Natural killer cell treated with Interleukin-12 subunit alpha and Interleukin-12 subunit beta and Interleukin-15 and Interleukin-18, amount 100 ng/mL, for 72 hours (primary cell): ENCODE measurements at regions not wholly inside any gene's neighbourhood (a gene's known extent, or its start where the extent isn't known, plus 50 kb on each side); places are given as distances from the start of the nearest gene placed in this dataset.
"Not testable (repeated sequence)": the region's sequence is repeated elsewhere in the genome, so short reads cannot be mapped to it uniquely, and the experiment has no call there.

ENCODE experiments used
- ATAC-seq, 2 donors: fragments of 150-1000 bp; cut with Tn5 transposase in 1 of 2; sonication (Bioruptor Pico), chemical (Tn5 transposase) in 1 of 2; 2 replicates each; pipeline ENCODE4 v1.10.0; 2021
- DNase-seq: peaks from one replicate; pipeline ENCODE4 v3.0.0; 2022; ENCODE audit warnings: low spot score
- H3K27ac Mint-ChIP-seq, 2 donors: 1 replicate in 1 of 2; 2 replicates in 1 of 2; pipeline ENCODE4 v1.8.0; 2022; ENCODE audit warnings: mixed read lengths in 2 of 2, mild to moderate bottlenecking in 1 of 2, moderate library complexity in 1 of 2
- H3K27me3 Mint-ChIP-seq, 2 donors: 1 replicate in 1 of 2; 2 replicates in 1 of 2; pipeline ENCODE4 v1.8.0; 2022; ENCODE audit warnings: mixed read lengths in 2 of 2
- H3K36me3 Mint-ChIP-seq: one replicate; pipeline ENCODE4 v1.8.0; 2022; ENCODE audit warnings: mixed read lengths
- H3K4me1 Mint-ChIP-seq, 2 donors: 1 replicate in 1 of 2; 2 replicates in 1 of 2; pipeline ENCODE4 v1.8.0; 2022; ENCODE audit warnings: low read depth in 2 of 2, mixed read lengths in 2 of 2, mild to moderate bottlenecking in 1 of 2
- H3K4me3 Mint-ChIP-seq: one replicate; pipeline ENCODE4 v1.8.0; 2022; ENCODE audit warnings: mixed read lengths
- H3K9me3 Mint-ChIP-seq: 2 replicates; pipeline ENCODE4 v1.8.0; 2022; ENCODE audit warnings: mixed read lengths

- H3K9me3 Mint-ChIP-seq, H3K4me3 Mint-ChIP-seq, H3K27ac Mint-ChIP-seq, DNase-seq, H3K27me3 Mint-ChIP-seq, ATAC-seq, H3K4me1 Mint-ChIP-seq, H3K36me3 Mint-ChIP-seq: not testable (repeated sequence)
Observed at GRCh38 chr2:91522877-91523276, 2831.4 kb downstream of the RPIA start.

- not testable (repeated sequence) for H3K27ac Mint-ChIP-seq, H3K36me3 Mint-ChIP-seq, H3K9me3 Mint-ChIP-seq, ATAC-seq, DNase-seq, H3K4me3 Mint-ChIP-seq, H3K27me3 Mint-ChIP-seq, H3K4me1 Mint-ChIP-seq
Observed at GRCh38 chr2:91523751-91524150, 2832.3 kb downstream of the RPIA start.

DNA sequence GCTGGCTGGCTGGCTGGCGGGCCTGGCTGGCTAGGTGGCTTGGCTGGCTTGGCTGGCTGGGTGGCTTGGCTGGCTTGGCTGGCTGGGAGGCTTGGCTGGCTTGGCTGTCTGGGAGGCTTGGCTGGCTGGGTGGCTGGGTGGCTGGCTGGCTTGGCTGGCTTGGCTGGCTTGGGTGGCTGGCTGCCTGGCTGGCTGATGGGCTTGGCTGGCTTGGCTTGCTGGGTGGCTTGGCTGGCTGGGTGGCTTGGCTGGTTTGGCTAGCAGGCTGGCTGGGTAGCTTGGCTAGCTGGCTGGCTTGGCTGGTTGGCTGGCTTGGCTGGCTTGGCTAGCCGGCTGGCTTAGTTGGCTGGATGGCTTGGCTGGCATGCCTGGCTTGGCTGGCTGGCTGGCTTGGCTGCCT lies 2834.1 kb downstream of the RPIA start:
- not testable (repeated sequence) for H3K27me3 Mint-ChIP-seq, H3K27ac Mint-ChIP-seq, H3K9me3 Mint-ChIP-seq, ATAC-seq, H3K4me3 Mint-ChIP-seq, H3K4me1 Mint-ChIP-seq, DNase-seq, H3K36me3 Mint-ChIP-seq

DNA sequence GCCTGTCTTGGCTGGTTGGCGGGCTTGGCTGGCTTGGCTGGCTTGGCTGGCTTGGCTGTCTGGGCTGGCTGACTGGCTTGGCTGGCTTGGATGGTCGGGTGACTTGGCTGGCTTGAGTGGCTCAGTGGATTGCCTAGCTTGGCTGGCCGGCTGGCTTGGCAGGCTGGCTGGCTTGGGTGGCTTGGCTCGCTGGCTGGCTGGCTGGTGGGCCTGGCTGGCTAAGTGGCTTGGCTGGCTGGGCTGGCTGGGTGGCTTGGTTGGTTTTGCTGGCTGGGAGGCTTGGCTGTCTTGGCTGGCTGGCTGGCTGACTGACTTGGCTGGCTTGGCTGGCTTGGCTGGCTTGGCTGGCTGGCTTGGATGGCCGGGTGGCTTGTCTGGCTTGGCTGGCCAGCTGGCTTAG lies 2834.6 kb downstream of the RPIA start:
- H3K4me3 Mint-ChIP-seq, H3K27ac Mint-ChIP-seq, H3K4me1 Mint-ChIP-seq, ATAC-seq, H3K36me3 Mint-ChIP-seq, H3K9me3 Mint-ChIP-seq, H3K27me3 Mint-ChIP-seq: not testable (repeated sequence)
- peak; percentile 60 for DNase-seq

GRCh38 chr2:91527056-91527455 lies 2835.6 kb downstream of the RPIA start:
- not testable (repeated sequence) for H3K36me3 Mint-ChIP-seq, H3K27ac Mint-ChIP-seq, H3K27me3 Mint-ChIP-seq, ATAC-seq, H3K9me3 Mint-ChIP-seq, H3K4me1 Mint-ChIP-seq, H3K4me3 Mint-ChIP-seq
- DNase-seq: peak; percentile 54

GRCh38 chr2:91527491-91528031 lies 2836.1 kb downstream of the RPIA start:
- H3K36me3 Mint-ChIP-seq, H3K27ac Mint-ChIP-seq, H3K9me3 Mint-ChIP-seq, H3K4me3 Mint-ChIP-seq, ATAC-seq, H3K4me1 Mint-ChIP-seq, H3K27me3 Mint-ChIP-seq: not testable (repeated sequence)
- DNase-seq: peak; percentile 61

GRCh38 chr2:91528361-91528760 lies 2836.9 kb downstream of the RPIA start:
- not testable (repeated sequence) for H3K4me1 Mint-ChIP-seq, DNase-seq, H3K9me3 Mint-ChIP-seq, H3K27ac Mint-ChIP-seq, H3K4me3 Mint-ChIP-seq, ATAC-seq, H3K36me3 Mint-ChIP-seq, H3K27me3 Mint-ChIP-seq

DNA sequence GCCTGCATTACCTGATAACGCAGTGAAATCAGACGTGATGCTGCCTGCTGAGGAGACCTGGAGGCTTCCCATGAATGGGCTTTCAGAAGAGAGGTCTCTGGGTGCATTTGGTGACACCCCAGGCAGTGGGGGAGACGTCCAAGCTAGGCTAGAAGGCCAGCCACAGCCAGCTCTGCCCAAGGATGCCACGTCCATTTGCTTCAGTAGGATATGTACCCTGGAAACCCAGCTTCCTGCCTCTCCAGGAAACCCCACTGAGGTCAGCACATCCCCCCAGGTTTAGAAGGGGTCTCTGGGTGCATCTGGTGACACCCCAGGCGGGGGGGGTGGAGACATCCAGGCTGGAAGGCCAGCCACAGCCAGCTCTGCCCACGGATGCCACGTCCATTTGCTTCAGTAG lies 2844.6 kb downstream of the RPIA start:
- H3K9me3 Mint-ChIP-seq, H3K27me3 Mint-ChIP-seq, H3K4me3 Mint-ChIP-seq, ATAC-seq, H3K4me1 Mint-ChIP-seq, H3K27ac Mint-ChIP-seq, DNase-seq, H3K36me3 Mint-ChIP-seq: not testable (repeated sequence)

DNA sequence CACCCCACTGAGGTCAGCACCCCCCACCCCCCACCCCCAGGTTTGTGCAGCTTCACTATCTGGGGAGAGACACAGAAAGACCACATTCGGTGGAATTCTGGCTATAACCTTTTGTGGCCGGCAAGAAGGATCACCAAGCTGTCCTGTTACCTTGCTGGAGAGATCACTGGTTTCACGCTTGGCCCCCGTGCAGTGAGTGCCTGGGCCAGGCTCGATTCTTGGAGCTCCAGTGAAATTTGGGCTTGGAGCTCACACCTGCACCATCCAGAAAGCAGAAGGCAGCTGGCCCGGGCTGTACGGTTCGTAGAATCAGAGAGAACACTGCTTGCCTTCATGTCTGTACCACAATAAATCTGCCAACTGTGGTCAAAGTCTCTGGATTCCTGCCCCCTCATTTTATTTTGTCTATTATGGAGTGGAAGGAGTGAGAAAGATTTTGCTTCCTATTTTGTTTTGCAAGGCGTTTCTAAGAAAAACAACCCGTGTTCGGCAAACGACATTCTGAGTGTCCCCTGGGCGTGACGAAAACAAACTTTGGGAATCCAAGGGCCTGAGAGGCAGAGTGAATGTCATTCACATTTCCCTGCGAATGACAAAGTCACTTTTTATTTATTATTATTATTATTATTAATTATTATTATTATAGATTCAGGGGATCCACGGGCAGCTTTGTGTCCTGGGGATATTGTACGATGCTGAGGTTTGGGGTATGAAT lies 2845.2 kb downstream of the RPIA start:
- not testable (repeated sequence) for H3K4me3 Mint-ChIP-seq, H3K36me3 Mint-ChIP-seq, ATAC-seq, H3K27me3 Mint-ChIP-seq, H3K27ac Mint-ChIP-seq, H3K4me1 Mint-ChIP-seq, H3K9me3 Mint-ChIP-seq, DNase-seq

- not testable (repeated sequence) for H3K27ac Mint-ChIP-seq, ATAC-seq, H3K36me3 Mint-ChIP-seq, DNase-seq, H3K27me3 Mint-ChIP-seq, H3K4me1 Mint-ChIP-seq, H3K4me3 Mint-ChIP-seq, H3K9me3 Mint-ChIP-seq
Observed at GRCh38 chr2:91549316-91549715, 2857.8 kb downstream of the RPIA start.

DNA sequence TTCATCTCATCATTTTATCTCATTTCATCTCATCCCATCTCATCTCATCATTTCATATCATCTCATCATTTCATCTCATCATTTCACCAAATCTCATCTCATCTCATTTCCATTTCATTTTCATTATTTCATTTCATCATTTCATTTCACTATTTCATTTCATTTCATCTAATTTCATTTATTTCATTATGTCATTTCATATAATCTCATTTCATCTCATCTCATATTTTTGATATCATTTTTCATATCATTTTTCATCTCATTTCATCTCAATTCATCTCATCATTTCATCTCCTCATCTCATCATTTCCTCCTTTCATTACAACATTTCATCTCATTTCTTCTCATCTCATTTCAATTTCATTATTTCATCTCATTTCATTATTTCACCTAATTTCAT lies 2866.8 kb downstream of the RPIA start:
- not testable (repeated sequence) for H3K4me1 Mint-ChIP-seq, ATAC-seq, H3K27ac Mint-ChIP-seq, H3K4me3 Mint-ChIP-seq, DNase-seq, H3K27me3 Mint-ChIP-seq
- peaks cover 20% of the 10 kb centered on the region for H3K9me3 Mint-ChIP-seq
- peaks cover 25% of the 10 kb centered on the region for H3K36me3 Mint-ChIP-seq

GRCh38 chr2:91559269-91559668 lies 2867.8 kb downstream of the RPIA start:
- not testable (repeated sequence) for H3K4me3 Mint-ChIP-seq, H3K4me1 Mint-ChIP-seq, DNase-seq, ATAC-seq, H3K27me3 Mint-ChIP-seq, H3K27ac Mint-ChIP-seq
- peaks cover 25% of the 10 kb centered on the region for H3K36me3 Mint-ChIP-seq
- H3K9me3 Mint-ChIP-seq: peaks cover 20% of the 10 kb centered on the region

- not testable (repeated sequence) for ATAC-seq, H3K27ac Mint-ChIP-seq
- peaks cover 20% of the 10 kb centered on the region for H3K9me3 Mint-ChIP-seq
Observed at GRCh38 chr2:91559886-91560614, 2868.6 kb downstream of the RPIA start.

GRCh38 chr2:91562184-91562583 lies 2870.7 kb downstream of the RPIA start:
- ATAC-seq, H3K4me3 Mint-ChIP-seq, H3K4me1 Mint-ChIP-seq, H3K27me3 Mint-ChIP-seq, H3K27ac Mint-ChIP-seq, DNase-seq: not testable (repeated sequence)
- peaks cover 25% of the 10 kb centered on the region for H3K36me3 Mint-ChIP-seq
- H3K9me3 Mint-ChIP-seq: peaks cover 20% of the 10 kb centered on the region

More at GRCh38 chr2:91559886-91560614, 2868.6 kb downstream of the RPIA start:
- peaks cover 25% of the 10 kb centered on the region for H3K36me3 Mint-ChIP-seq
- DNase-seq, H3K27me3 Mint-ChIP-seq, H3K4me1 Mint-ChIP-seq, H3K4me3 Mint-ChIP-seq: not testable (repeated sequence)
